Adrenal gland (tissue), 5 donors: ENCODE measurements at regions not wholly inside any gene's neighbourhood (a gene's known extent, or its start where the extent isn't known, plus 50 kb on each side); places are given as distances from the start of the nearest gene placed in this dataset.

Experiments
- POLR2A ChIP-seq, 2 donors: fragments of 450-650 bp; IDR thresholded peaks; one replicate each; pipeline ENCODE4 v1.6.1; 2017; ENCODE audit warnings: antibody characterized with exemption in 2 of 2, mild to moderate bottlenecking in 2 of 2, moderate library complexity in 1 of 2
- TF ChIP-seq, protein P1 (sequence below), 6 experiments: fragments of 450-650 bp in 4 of 6; fragments of 200-600 bp in 2 of 6; sonication (generic) in 1 of 6; IDR thresholded peaks; 1 replicate in 5 of 6; 2 replicates in 1 of 6; pipeline versions ENCODE4 v1.5.1 to v1.8.0; 2016 to 2021; ENCODE audit warnings: antibody characterized with exemption in 6 of 6, mild to moderate bottlenecking in 2 of 6, moderate library complexity in 1 of 6
- donor health status: DM: no; HTN: no; CAD: no.

DNA sequence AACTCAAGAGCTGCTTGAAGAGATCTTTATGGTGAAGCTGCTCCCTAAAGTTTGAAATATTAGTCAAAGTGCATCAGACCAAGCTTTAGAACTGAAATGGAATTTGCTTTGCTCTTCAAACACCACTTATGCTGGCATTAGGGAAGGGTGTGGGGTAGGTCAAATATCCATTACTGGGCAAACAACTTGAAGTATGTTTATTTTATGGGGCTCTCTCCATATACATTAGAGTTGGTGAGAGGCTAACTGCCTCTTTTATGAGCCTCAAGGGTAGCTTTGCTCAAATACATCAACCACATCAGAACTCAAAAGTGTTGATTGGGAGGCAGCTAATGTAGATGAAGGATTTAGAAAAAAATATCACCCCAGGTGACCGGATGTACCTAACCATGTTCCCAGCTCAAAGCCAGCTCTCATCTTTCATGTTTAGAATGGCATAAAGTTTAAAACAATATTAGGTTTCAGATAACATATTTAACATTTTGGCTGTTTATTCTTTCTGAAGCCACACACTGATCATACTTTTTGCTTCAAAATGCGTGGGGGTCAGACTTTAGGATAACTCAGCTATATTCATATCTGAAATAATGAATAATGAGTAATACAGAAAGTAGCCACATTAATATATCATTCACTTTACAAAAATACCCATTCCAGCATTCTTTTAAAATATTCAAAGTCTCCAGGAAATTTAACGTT lies 318.6 kb downstream of the PTEN start:
- TF ChIP-seq, protein P1, sequence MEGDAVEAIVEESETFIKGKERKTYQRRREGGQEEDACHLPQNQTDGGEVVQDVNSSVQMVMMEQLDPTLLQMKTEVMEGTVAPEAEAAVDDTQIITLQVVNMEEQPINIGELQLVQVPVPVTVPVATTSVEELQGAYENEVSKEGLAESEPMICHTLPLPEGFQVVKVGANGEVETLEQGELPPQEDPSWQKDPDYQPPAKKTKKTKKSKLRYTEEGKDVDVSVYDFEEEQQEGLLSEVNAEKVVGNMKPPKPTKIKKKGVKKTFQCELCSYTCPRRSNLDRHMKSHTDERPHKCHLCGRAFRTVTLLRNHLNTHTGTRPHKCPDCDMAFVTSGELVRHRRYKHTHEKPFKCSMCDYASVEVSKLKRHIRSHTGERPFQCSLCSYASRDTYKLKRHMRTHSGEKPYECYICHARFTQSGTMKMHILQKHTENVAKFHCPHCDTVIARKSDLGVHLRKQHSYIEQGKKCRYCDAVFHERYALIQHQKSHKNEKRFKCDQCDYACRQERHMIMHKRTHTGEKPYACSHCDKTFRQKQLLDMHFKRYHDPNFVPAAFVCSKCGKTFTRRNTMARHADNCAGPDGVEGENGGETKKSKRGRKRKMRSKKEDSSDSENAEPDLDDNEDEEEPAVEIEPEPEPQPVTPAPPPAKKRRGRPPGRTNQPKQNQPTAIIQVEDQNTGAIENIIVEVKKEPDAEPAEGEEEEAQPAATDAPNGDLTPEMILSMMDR (IDR thresholded peaks at IDR 0.05), result no peak
- TF ChIP-seq POLR2A (IDR thresholded peaks at IDR 0.05), result no peak
